Right lobe of liver (tissue), 4 donors: ENCODE measurements at regions not wholly inside any gene's neighbourhood (a gene's known extent, or its start where the extent isn't known, plus 50 kb on each side); places are given as distances from the start of the nearest gene placed in this dataset.

ENCODE experiments used
- POLR2A ChIP-seq: fragments of 450-650 bp; IDR thresholded peaks from one replicate; pipeline ENCODE4 v1.6.1; 2017; ENCODE audit warnings: antibody characterized with exemption, mild to moderate bottlenecking
- TF ChIP-seq, protein P1 (sequence below), 4 donors: fragments of 200-600 bp in 3 of 4; fragments of 450-650 bp in 1 of 4; IDR thresholded peaks; one replicate each; pipeline versions ENCODE4 v1.5.1 to v1.8.0; 2016 to 2022; ENCODE audit warnings: antibody characterized with exemption in 4 of 4, mild to moderate bottlenecking in 2 of 4
- donor health status: DM: no; HTN: no; CAD: no.
- donor health status: DM: no; HTN: no; CAD: no.
- donor health status: DM: no; HTN: yes; CAD: no.

GRCh38 chr2:65728477-65729180 lies 296.2 kb upstream of the SPRED2 start:
- TF ChIP-seq, protein P1, sequence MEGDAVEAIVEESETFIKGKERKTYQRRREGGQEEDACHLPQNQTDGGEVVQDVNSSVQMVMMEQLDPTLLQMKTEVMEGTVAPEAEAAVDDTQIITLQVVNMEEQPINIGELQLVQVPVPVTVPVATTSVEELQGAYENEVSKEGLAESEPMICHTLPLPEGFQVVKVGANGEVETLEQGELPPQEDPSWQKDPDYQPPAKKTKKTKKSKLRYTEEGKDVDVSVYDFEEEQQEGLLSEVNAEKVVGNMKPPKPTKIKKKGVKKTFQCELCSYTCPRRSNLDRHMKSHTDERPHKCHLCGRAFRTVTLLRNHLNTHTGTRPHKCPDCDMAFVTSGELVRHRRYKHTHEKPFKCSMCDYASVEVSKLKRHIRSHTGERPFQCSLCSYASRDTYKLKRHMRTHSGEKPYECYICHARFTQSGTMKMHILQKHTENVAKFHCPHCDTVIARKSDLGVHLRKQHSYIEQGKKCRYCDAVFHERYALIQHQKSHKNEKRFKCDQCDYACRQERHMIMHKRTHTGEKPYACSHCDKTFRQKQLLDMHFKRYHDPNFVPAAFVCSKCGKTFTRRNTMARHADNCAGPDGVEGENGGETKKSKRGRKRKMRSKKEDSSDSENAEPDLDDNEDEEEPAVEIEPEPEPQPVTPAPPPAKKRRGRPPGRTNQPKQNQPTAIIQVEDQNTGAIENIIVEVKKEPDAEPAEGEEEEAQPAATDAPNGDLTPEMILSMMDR (IDR thresholded peaks at IDR 0.05), result no peak
- no peak for TF ChIP-seq POLR2A
